ENCODE measurements at regions not wholly inside any gene's neighbourhood (a gene's known extent, or its start where the extent isn't known, plus 50 kb on each side); places are given as distances from the start of the nearest gene placed in this dataset.
A peak's percentile ranks its signal among the peaks of the same experiment; 100 is the strongest.

- Histone ChIP-seq H3K9me3 (peaks cover 0 to 3% (median 0%) of the 10 kb centered on the region in 12 donors), H3K27me3 (peaks cover 0 to 26% (median 0%) of the 10 kb centered on the region in 9 donors), H3K4me1 (peaks cover 0 to 10% (median 0%) of the 10 kb centered on the region in 12 donors), H3K27ac (peak overlapping the region in 1 of 12 donors; percentile 80), H3K4me3 (no peak overlapping the region), H3K36me3 (no peaks in the 10 kb centered on the region)
- DNase-seq (no peak), ATAC-seq (peak in 1 of 4 donors; percentile 52)
- 41 to 43% (median 42%) methylated on average over 10 of the region's 10 CpGs for WGBS, 4 donors
- no peak for TF ChIP-seq CTCF (IDR thresholded peaks at IDR 0.05)
- TF ChIP-seq POLR2A (IDR thresholded peaks at IDR 0.05): no peak
- intact Hi-C loops (cut with DNase I): no loop called here
Measured at GRCh38 chr10:130631142-130632096, 495.2 kb downstream of the GLRX3 start.

GRCh38 chr10:130634816-130635215, 498.6 kb downstream of the GLRX3 start:
- DNase-seq (no peak), ATAC-seq (no peak)
- Histone ChIP-seq H3K9me3 (peaks cover 0 to 3% (median 0%) of the 10 kb centered on the region in 12 donors), H3K4me3 (no peak overlapping the region), H3K27ac (no peak overlapping the region), H3K36me3 (no peaks in the 10 kb centered on the region), H3K4me1 (peaks cover 0 to 10% (median 0%) of the 10 kb centered on the region in 12 donors), H3K27me3 (peaks cover 0 to 36% (median 0%) of the 10 kb centered on the region in 9 donors)
- intact Hi-C loops (cut with DNase I): no loop called here
- TF ChIP-seq POLR2A (IDR thresholded peaks at IDR 0.05): no peak
- TF ChIP-seq CTCF (IDR thresholded peaks at IDR 0.05): no peak
- 65 to 79% (median 70%) methylated on average over 4 of the region's 4 CpGs for WGBS, 4 donors

- no peaks in the 10 kb centered on the region for H3K36me3 ChIP-seq
- no peak for TF ChIP-seq CTCF (IDR thresholded peaks at IDR 0.05)
- TF ChIP-seq POLR2A (IDR thresholded peaks at IDR 0.05): no peak
- intact Hi-C loops (cut with DNase I): no loop called here
- peaks cover 0 to 36% (median 0%) of the 10 kb centered on the region in 9 donors for H3K27me3 ChIP-seq
- 45 to 54% (median 48%) methylated on average over 9 of the region's 9 CpGs for WGBS, 4 donors
- H3K4me1 ChIP-seq: peaks cover 0 to 10% (median 0%) of the 10 kb centered on the region in 12 donors
- DNase-seq (no peak), ATAC-seq (no peak)
- H3K27ac ChIP-seq: no peak overlapping the region
- H3K9me3 ChIP-seq: peaks cover 0 to 3% (median 0%) of the 10 kb centered on the region in 12 donors
- H3K4me3 ChIP-seq: no peak overlapping the region
Measured at GRCh38 chr10:130635528-130635927, 499.3 kb downstream of the GLRX3 start.

GRCh38 chr10:130636313-130636930, 500.2 kb downstream of the GLRX3 start:
- Histone ChIP-seq H3K36me3 (no peaks in the 10 kb centered on the region), H3K9me3 (peaks cover 0 to 3% (median 0%) of the 10 kb centered on the region in 12 donors), H3K27ac (no peak overlapping the region), H3K4me3 (no peak overlapping the region), H3K4me1 (peaks cover 0 to 10% (median 0%) of the 10 kb centered on the region in 12 donors), H3K27me3 (peaks cover 0 to 36% (median 0%) of the 10 kb centered on the region in 9 donors)
- DNase-seq: no peak
- intact Hi-C loops (cut with DNase I): no loop called here
- no peak for TF ChIP-seq POLR2A (IDR thresholded peaks at IDR 0.05)
- no peak for TF ChIP-seq CTCF (IDR thresholded peaks at IDR 0.05)
- 58 to 68% (median 64%) methylated on average over 6 of the region's 6 CpGs for WGBS, 4 donors
- ATAC-seq: no peak
